NT2/D1 (cell line): ENCODE measurements at regions not wholly inside any gene's neighbourhood (a gene's known extent, or its start where the extent isn't known, plus 50 kb on each side); places are given as distances from the start of the nearest gene placed in this dataset.
A peak's percentile ranks its signal among the peaks of the same experiment; 100 is the strongest.

Experiments
- DNase-seq: peaks from one replicate; pipeline ENCODE4 v3.0.0-alpha.2; 2011; ENCODE audit warnings: low read depth, low spot score
- H3K27me3 ChIP-seq: 2 replicates; pipeline ENCODE4 v1.6.0; 2011; ENCODE audit warnings: mild to moderate bottlenecking; ENCODE audit not compliant: insufficient read length, insufficient read depth
- H3K36me3 ChIP-seq: 2 replicates; pipeline ENCODE4 v1.6.1; 2011; ENCODE audit warnings: mild to moderate bottlenecking, low read length, mixed read lengths; ENCODE audit not compliant: insufficient read depth, insufficient read length
- H3K4me1 ChIP-seq: 2 replicates; pipeline ENCODE4 v1.5.1; 2011; ENCODE audit not compliant: insufficient read depth, insufficient read length
- H3K4me3 ChIP-seq: 2 replicates; pipeline ENCODE4 v1.5.1; 2011; ENCODE audit warnings: low read depth; ENCODE audit not compliant: insufficient read length
- H3K9ac ChIP-seq: 2 replicates; pipeline ENCODE4 v1.6.0; 2011; ENCODE audit warnings: low read depth; ENCODE audit not compliant: insufficient read length
- H3K9me3 ChIP-seq: 2 replicates; pipeline ENCODE4 v1.5.1; 2011; ENCODE audit warnings: mild to moderate bottlenecking, low read length; ENCODE audit not compliant: insufficient read depth
- SUZ12 ChIP-seq: IDR thresholded peaks from 2 replicates; pipeline ENCODE4 v1.6.1; 2011; ENCODE audit not compliant: insufficient read length, insufficient read depth; ENCODE audit errors: extremely low read depth
- YY1 ChIP-seq: IDR thresholded peaks from 2 replicates; pipeline ENCODE4 v1.6.1; 2011; ENCODE audit not compliant: insufficient read length, insufficient read depth
- ZNF274 ChIP-seq: IDR thresholded peaks from 2 replicates; pipeline ENCODE4 v1.6.1; 2011; ENCODE audit warnings: mild to moderate bottlenecking, low read depth, low read length

DNA sequence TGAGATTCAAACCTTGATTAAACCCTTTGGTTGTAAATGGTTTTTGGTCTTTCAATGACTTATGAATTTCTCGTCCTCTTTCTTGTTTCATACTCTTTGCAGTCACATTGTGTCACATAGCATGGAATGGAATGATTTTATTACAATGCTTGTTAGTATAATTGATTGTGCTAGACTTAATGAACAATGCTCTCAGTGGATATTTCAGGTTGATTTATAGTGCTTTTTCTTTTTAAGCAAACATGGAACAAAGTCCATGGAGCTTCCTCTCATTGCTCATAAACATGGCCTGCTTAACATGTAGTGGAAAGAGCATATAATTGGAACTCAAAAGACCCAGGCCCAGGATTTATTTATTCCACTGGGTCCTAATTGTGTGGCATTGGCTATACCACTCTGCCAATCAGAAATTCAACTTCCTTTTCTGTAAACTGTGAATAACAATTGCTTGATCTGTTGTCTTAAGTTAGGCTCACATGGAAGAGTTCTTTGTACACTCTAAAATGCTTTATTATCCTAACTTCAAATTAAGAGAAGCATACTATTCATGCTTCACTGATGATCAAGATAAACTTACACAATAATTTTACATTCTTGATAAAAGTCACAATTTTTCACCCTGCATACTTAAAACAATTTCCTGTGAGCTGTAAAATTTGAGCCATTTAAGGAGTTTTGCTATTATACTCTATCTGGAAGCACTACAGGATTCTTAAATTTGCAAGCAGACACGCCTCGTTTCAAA, 370.5 kb upstream of the PDE3A start:
- no peaks in the 10 kb centered on the region for H3K9me3 ChIP-seq
- no peaks in the 10 kb centered on the region for H3K27me3 ChIP-seq
- no peak overlapping the region for H3K9ac ChIP-seq
- H3K4me1 ChIP-seq, result no peaks in the 10 kb centered on the region
- H3K36me3 ChIP-seq, result no peaks in the 10 kb centered on the region
- TF ChIP-seq ZNF274 (no peak), YY1 (no peak), SUZ12 (no peak)
- DNase-seq, result no peak
- no peak overlapping the region for H3K4me3 ChIP-seq

DNA sequence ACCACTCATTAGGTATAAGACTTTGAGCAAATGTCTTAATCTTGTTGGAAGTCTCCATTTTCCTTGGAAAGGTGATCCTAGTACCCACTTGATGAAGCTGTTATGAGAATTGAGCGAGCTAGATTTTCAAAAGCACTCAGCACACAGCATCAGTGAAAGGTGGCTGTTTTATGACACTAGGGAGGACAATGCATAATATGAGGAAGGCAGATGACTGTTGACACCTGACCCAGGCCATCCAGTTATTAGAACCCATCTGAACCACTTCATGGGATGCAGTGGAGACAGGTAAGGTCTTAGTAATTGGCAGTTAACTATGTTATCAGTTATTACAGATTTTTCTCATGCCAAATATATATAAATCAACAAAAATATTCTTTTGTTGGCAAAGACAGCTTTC, 369.9 kb upstream of the PDE3A start:
- no peak overlapping the region for H3K4me3 ChIP-seq
- no peak for TF ChIP-seq SUZ12
- TF ChIP-seq ZNF274, result no peak
- no peak for TF ChIP-seq YY1

DNA sequence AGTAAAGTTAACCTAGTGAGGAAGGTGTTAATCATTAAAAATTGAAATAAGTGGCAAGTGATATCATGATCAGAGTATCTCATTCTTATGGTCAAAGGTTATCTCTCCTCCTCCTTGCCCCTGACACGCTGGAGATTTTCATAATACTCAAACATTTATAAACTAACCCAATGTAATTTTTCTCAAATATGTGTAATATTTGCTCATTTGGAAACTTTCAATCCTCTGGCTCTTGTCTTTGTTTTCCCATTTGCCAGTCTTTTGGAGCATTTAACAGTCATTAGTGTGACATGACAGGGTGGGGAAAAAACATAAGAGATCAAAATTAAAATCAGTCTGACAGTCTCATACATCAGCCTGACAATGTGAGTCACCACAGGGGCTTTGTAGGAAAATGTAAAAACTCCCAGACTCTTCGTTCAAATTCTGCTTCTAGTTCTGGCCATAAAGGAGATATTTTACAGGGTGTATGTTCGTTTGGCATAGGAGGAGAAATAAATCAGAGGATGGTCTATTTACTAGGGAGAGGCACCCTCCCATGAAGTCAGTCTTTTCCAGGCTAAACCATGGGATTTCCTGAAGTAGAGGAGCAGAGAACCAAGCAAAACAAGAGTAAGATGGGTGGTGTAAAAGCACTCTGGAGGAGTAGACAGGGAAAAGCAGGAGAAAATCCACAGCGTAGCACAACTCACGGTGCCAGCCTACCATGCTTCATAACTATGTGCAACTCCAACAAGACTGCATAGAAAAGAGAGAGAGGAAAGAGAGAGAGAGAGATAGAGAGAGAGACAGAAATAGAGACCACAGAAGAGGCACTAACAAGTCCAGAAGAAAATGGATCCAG, 369.2 kb upstream of the PDE3A start:
- H3K27me3 ChIP-seq, result no peaks in the 10 kb centered on the region
- TF ChIP-seq ZNF274, result no peak
- TF ChIP-seq SUZ12, result no peak
- no peak for TF ChIP-seq YY1
- H3K36me3 ChIP-seq, result no peaks in the 10 kb centered on the region
- H3K4me1 ChIP-seq, result no peaks in the 10 kb centered on the region
- H3K9me3 ChIP-seq, result no peaks in the 10 kb centered on the region
- H3K9ac ChIP-seq, result no peak overlapping the region
- H3K4me3 ChIP-seq, result no peak overlapping the region
- DNase-seq, result no peak

More for the DNA sequence above, 369.9 kb upstream of the PDE3A start:
- no peaks in the 10 kb centered on the region for H3K27me3 ChIP-seq
- DNase-seq, result no peak
- H3K9ac ChIP-seq, result no peak overlapping the region
- no peaks in the 10 kb centered on the region for H3K9me3 ChIP-seq
- H3K4me1 ChIP-seq, result no peaks in the 10 kb centered on the region
- no peaks in the 10 kb centered on the region for H3K36me3 ChIP-seq

DNA sequence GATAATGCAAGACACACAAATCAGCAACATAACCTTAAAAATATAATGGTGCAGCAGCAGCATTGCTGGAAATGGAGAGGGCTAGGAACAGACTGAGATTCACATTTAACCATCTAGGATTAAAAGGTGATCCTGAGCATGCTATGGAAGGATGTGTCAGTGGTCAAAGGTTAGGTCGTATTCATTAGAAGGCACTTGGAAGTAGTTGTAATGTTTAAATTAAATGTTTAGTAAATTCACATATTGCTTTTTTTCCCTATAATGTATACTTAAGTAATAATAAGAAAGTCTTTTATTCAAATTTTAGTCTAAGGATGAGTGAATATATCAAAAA, 368.6 kb upstream of the PDE3A start:
- H3K4me1 ChIP-seq, result no peaks in the 10 kb centered on the region
- H3K9ac ChIP-seq, result no peak overlapping the region
- H3K36me3 ChIP-seq, result no peaks in the 10 kb centered on the region
- H3K27me3 ChIP-seq, result no peaks in the 10 kb centered on the region
- DNase-seq, result no peak
- no peak for TF ChIP-seq SUZ12
- TF ChIP-seq YY1, result no peak
- no peak for TF ChIP-seq ZNF274
- no peaks in the 10 kb centered on the region for H3K9me3 ChIP-seq
- no peak overlapping the region for H3K4me3 ChIP-seq

DNA sequence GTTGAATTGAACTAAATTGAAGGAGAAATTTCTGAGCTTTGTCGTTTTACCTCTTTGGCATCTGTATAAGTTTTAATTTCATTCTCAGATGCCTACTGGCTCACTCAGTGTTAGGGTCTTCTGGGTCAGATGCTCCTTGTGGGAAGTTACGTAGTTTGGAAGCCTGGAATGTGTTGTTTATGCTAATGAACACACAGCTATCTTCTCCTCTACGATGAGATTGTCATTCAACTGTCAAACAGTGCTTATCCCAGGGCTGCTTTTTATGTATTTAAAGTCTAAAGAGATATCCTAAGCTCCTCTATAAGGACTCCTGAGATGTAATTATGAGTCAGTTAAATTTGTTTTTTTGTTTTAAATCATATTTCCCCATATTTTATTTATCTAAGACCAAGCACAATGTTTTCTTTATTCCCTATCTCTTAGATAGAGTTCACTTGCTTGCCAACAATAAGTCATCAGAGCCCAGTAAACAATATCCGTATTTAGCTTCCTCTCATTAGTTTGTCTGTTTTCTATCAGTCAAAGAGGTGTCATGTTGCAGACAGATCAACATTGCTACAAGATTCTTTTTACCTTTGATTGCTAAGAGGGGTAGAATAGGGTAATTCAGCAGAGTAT, 368.0 kb upstream of the PDE3A start:
- no peak overlapping the region for H3K4me3 ChIP-seq
- TF ChIP-seq YY1 (no peak), ZNF274 (no peak), SUZ12 (no peak)
- no peaks in the 10 kb centered on the region for H3K36me3 ChIP-seq
- H3K9ac ChIP-seq, result no peak overlapping the region
- H3K27me3 ChIP-seq, result no peaks in the 10 kb centered on the region
- DNase-seq, result peak; percentile 28
- H3K4me1 ChIP-seq, result no peaks in the 10 kb centered on the region
- no peaks in the 10 kb centered on the region for H3K9me3 ChIP-seq

DNA sequence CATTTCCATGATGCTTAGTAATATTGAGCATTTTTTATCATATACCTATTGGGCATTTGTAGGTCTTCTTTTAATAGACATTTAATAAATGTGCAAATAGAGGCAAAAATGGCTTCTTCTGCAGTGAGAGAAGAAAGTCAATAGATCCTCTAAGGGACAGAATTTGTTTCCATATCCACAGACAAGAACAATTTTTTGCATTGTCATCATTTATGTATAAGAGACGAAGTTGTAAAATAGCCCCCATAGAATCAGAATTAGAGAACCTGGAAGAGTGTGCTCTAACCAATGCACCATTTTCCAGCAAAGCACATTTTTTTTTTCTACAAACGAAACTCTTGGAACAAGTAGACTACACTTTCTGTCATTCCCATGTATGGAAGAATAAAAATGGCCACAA, 365.1 kb upstream of the PDE3A start:
- TF ChIP-seq ZNF274 (no peak), SUZ12 (no peak), YY1 (no peak)
- Histone ChIP-seq H3K4me1 (no peaks in the 10 kb centered on the region), H3K9me3 (no peaks in the 10 kb centered on the region), H3K9ac (no peak overlapping the region), H3K36me3 (no peaks in the 10 kb centered on the region), H3K27me3 (no peaks in the 10 kb centered on the region), H3K4me3 (no peak overlapping the region)
- no peak for DNase-seq

DNA sequence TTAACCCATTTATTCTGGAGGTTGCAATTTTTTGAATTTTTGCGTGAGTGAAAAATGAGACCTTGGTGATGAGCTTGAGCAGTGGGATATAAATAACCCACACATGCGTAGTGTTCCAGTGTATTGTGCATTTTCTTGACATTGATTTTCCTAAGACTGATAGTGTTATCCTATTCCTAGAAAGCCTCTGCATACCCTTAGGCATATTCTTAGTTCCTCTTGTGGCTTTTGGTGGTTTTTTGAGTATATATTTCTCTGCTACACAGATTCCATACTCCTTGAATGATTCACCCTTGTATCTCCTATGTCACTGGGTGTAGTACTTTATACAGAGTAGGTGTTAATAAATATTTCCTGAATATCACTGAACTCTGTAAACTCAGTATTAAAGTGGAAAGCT, 363.4 kb upstream of the PDE3A start:
- TF ChIP-seq ZNF274 (no peak), SUZ12 (no peak), YY1 (no peak)
- Histone ChIP-seq H3K4me3 (no peak overlapping the region), H3K4me1 (no peaks in the 10 kb centered on the region), H3K9ac (no peak overlapping the region), H3K27me3 (no peaks in the 10 kb centered on the region), H3K36me3 (no peaks in the 10 kb centered on the region), H3K9me3 (peaks cover 5% of the 10 kb centered on the region)
- no peak for DNase-seq
